Suprapubic skin (tissue), 4 donors: ENCODE measurements at regions not wholly inside any gene's neighbourhood (a gene's known extent, or its start where the extent isn't known, plus 50 kb on each side); places are given as distances from the start of the nearest gene placed in this dataset.

Experiments used
- DNase-seq, 2 donors: peaks; one replicate each; pipeline ENCODE4 v3.0.0-alpha.2; 2019; ENCODE audit warnings: low spot score in 2 of 2
- H3K27ac ChIP-seq: fragments of 200-600 bp; sonication (generic); one replicate; pipeline ENCODE4 v1.5.1; 2019
- H3K27me3 ChIP-seq: fragments of 200-600 bp; sonication (generic); one replicate; pipeline ENCODE4 v1.5.1; 2019
- H3K36me3 ChIP-seq: fragments of 200-600 bp; sonication (generic); one replicate; pipeline ENCODE4 v1.5.1; 2019
- H3K4me1 ChIP-seq: fragments of 200-600 bp; sonication (generic); one replicate; pipeline ENCODE4 v1.5.1; 2019
- H3K4me3 ChIP-seq: fragments of 200-600 bp; sonication (generic); one replicate; pipeline ENCODE4 v1.5.1; 2019; ENCODE audit warnings: mild to moderate bottlenecking
- H3K9me3 ChIP-seq: fragments of 200-600 bp; sonication (generic); one replicate; pipeline ENCODE4 v1.5.1; 2019
- CTCF ChIP-seq, 2 donors: fragments of 200-600 bp in 1 of 2; fragments of 450-650 bp in 1 of 2; sonication (generic) in 1 of 2; IDR thresholded peaks; one replicate each; pipeline ENCODE4 v1.5.1; 2016 to 2019; ENCODE audit warnings: antibody characterized with exemption in 2 of 2, mild to moderate bottlenecking in 1 of 2, moderate library complexity in 1 of 2
- EP300 ChIP-seq: sonication (generic); formaldehyde crosslinking; IDR thresholded peaks from one replicate; pipeline ENCODE4 v1.6.1; 2017; ENCODE audit warnings: antibody characterized with exemption
- POLR2A ChIP-seq, 2 donors: fragments of 450-650 bp; IDR thresholded peaks; one replicate each; pipeline ENCODE4 v1.6.1; 2017; ENCODE audit warnings: antibody characterized with exemption in 2 of 2, mild to moderate bottlenecking in 2 of 2, moderate library complexity in 2 of 2
- POLR2AphosphoS5 ChIP-seq, 3 donors: sonication (generic); formaldehyde crosslinking; IDR thresholded peaks; one replicate each; pipeline ENCODE4 v1.6.1; 2017; ENCODE audit warnings: antibody characterized with exemption in 3 of 3
- WGBS: methylation state at CpG from one replicate; pipeline ENCODE4 v1.1.5; 2018; 5-methylcytosine and 5-hydroxymethylcytosine counted together

GRCh38 chr9:80605129-80605528 lies 1033.4 kb downstream of the TLE4 start:
- 31% methylated on average over 2 of the region's 2 CpGs for WGBS
- no peaks in the 10 kb centered on the region for H3K27me3 ChIP-seq
- H3K36me3 ChIP-seq, result no peaks in the 10 kb centered on the region
- no peak for DNase-seq
- H3K4me3 ChIP-seq, result no peak overlapping the region
- H3K27ac ChIP-seq, result no peak overlapping the region
- TF ChIP-seq POLR2A (IDR thresholded peaks at IDR 0.05) (no peak), EP300 (no peak), POLR2AphosphoS5 (IDR thresholded peaks at IDR 0.05) (no peak), CTCF (IDR thresholded peaks at IDR 0.05) (no peak)
- H3K9me3 ChIP-seq, result no peaks in the 10 kb centered on the region
- no peaks in the 10 kb centered on the region for H3K4me1 ChIP-seq

DNA sequence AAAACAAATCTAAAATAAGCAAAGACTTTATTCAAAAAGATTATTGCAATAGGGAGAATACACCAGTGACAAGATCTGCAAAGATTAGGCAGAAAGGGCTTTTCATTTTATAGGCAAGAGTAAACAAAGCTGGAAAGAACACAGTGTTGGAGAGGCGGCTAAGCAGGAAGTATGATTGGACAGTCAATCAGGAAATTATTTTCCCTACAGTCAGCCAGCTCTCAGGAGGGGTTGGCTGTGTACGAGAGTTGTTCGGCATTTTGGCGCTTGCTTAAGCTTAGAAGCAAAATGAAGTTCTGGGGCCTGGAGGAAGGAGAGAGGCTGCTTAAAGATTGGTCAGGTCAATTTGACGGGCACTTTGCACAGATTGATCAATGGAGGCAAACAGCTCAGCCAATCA lies 1030.5 kb downstream of the TLE4 start:
- no peaks in the 10 kb centered on the region for H3K27me3 ChIP-seq
- 81% methylated on average over 5 of the region's 5 CpGs for WGBS
- H3K9me3 ChIP-seq, result no peaks in the 10 kb centered on the region
- no peaks in the 10 kb centered on the region for H3K4me1 ChIP-seq
- no peak overlapping the region for H3K27ac ChIP-seq
- no peaks in the 10 kb centered on the region for H3K36me3 ChIP-seq
- TF ChIP-seq POLR2A (IDR thresholded peaks at IDR 0.05), result no peak
- no peak for TF ChIP-seq EP300
- TF ChIP-seq CTCF (IDR thresholded peaks at IDR 0.05), result no peak
- no peak for TF ChIP-seq POLR2AphosphoS5 (IDR thresholded peaks at IDR 0.05)
- no peak for DNase-seq
- H3K4me3 ChIP-seq, result no peak overlapping the region

GRCh38 chr9:80596579-80596978 lies 1024.8 kb downstream of the TLE4 start:
- H3K27ac ChIP-seq, result no peak overlapping the region
- no peak for DNase-seq
- TF ChIP-seq EP300, result no peak
- TF ChIP-seq CTCF (IDR thresholded peaks at IDR 0.05), result no peak
- no peak for TF ChIP-seq POLR2A (IDR thresholded peaks at IDR 0.05)
- no peak for TF ChIP-seq POLR2AphosphoS5 (IDR thresholded peaks at IDR 0.05)
- H3K4me1 ChIP-seq, result no peaks in the 10 kb centered on the region
- H3K4me3 ChIP-seq, result no peak overlapping the region
- no peaks in the 10 kb centered on the region for H3K36me3 ChIP-seq
- no peaks in the 10 kb centered on the region for H3K27me3 ChIP-seq
- no peaks in the 10 kb centered on the region for H3K9me3 ChIP-seq

DNA sequence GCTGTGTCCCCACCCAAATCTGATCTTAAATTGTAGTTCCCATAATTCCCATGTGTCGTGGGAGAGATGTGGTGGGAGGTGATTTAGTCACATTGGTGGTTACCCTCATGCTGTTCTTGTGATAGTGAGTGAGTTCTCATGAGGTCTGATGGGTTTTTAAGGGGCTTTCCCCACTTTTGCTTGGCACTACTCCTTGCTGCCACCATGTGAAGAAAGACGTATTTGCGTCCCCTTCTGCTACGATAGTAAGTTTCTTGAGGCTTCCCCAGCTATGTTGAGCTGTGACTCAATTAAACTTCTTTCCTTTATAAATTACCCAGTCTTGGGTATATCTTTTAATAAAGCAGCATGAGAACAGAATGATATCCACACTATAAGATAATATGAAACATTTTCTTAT lies 1023.4 kb downstream of the TLE4 start:
- TF ChIP-seq POLR2AphosphoS5 (IDR thresholded peaks at IDR 0.05) (no peak), POLR2A (IDR thresholded peaks at IDR 0.05) (no peak), CTCF (IDR thresholded peaks at IDR 0.05) (no peak), EP300 (no peak)
- H3K36me3 ChIP-seq, result no peaks in the 10 kb centered on the region
- no peak overlapping the region for H3K4me3 ChIP-seq
- no peak overlapping the region for H3K27ac ChIP-seq
- no peaks in the 10 kb centered on the region for H3K4me1 ChIP-seq
- H3K27me3 ChIP-seq, result no peaks in the 10 kb centered on the region
- H3K9me3 ChIP-seq, result no peaks in the 10 kb centered on the region
- DNase-seq, result no peak
- WGBS, result 94% methylated on average over 4 of the region's 4 CpGs

- H3K27ac ChIP-seq, result no peak overlapping the region
- no peaks in the 10 kb centered on the region for H3K27me3 ChIP-seq
- H3K9me3 ChIP-seq, result no peaks in the 10 kb centered on the region
- H3K36me3 ChIP-seq, result no peaks in the 10 kb centered on the region
- no peak overlapping the region for H3K4me3 ChIP-seq
- no peaks in the 10 kb centered on the region for H3K4me1 ChIP-seq
- TF ChIP-seq POLR2AphosphoS5 (IDR thresholded peaks at IDR 0.05) (no peak), POLR2A (IDR thresholded peaks at IDR 0.05) (no peak), EP300 (no peak), CTCF (IDR thresholded peaks at IDR 0.05) (no peak)
- no peak for DNase-seq
Observed at GRCh38 chr9:80592413-80592812, 1020.6 kb downstream of the TLE4 start.
